Skeletal muscle tissue (tissue), 3 donors: ENCODE measurements at regions not wholly inside any gene's neighbourhood (a gene's known extent, or its start where the extent isn't known, plus 50 kb on each side); places are given as distances from the start of the nearest gene placed in this dataset.
"Not testable (repeated sequence)": the region's sequence is repeated elsewhere in the genome, so short reads cannot be mapped to it uniquely, and the experiment has no call there.

Source experiments
- H3K27ac ChIP-seq: one replicate; pipeline ENCODE4 v1.7.0; 2013; ENCODE audit warnings: mild to moderate bottlenecking, low read depth, low read length, inconsistent platforms
- H3K27me3 ChIP-seq, 3 donors: one replicate each; pipeline ENCODE4 v1.7.0; 2013; ENCODE audit warnings: low read length in 3 of 3; ENCODE audit not compliant: control insufficient read depth in 3 of 3, insufficient read depth in 3 of 3
- H3K36me3 ChIP-seq, 3 donors: one replicate each; pipeline ENCODE4 v1.7.0; 2013; ENCODE audit warnings: low read length in 3 of 3; ENCODE audit not compliant: control insufficient read depth in 3 of 3, insufficient read depth in 3 of 3
- H3K4me1 ChIP-seq, 3 donors: one replicate each; pipeline ENCODE4 v1.7.0; 2013; ENCODE audit warnings: low read length in 3 of 3, mild to moderate bottlenecking in 3 of 3; ENCODE audit not compliant: control insufficient read depth in 3 of 3, insufficient read depth in 3 of 3
- H3K4me3 ChIP-seq, 3 donors: one replicate each; pipeline ENCODE4 v1.7.0; 2013; ENCODE audit warnings: low read length in 3 of 3
- H3K9ac ChIP-seq, 3 donors: one replicate each; pipeline ENCODE4 v1.7.0; 2013; ENCODE audit warnings: low read length in 3 of 3, mild to moderate bottlenecking in 3 of 3, moderate library complexity in 2 of 3, low read depth in 1 of 3
- H3K9me3 ChIP-seq, 3 donors: one replicate each; pipeline ENCODE4 v1.7.0; 2013; ENCODE audit warnings: low read length in 3 of 3; ENCODE audit not compliant: control insufficient read depth in 3 of 3
- donor health status: Osteomylitis.

DNA sequence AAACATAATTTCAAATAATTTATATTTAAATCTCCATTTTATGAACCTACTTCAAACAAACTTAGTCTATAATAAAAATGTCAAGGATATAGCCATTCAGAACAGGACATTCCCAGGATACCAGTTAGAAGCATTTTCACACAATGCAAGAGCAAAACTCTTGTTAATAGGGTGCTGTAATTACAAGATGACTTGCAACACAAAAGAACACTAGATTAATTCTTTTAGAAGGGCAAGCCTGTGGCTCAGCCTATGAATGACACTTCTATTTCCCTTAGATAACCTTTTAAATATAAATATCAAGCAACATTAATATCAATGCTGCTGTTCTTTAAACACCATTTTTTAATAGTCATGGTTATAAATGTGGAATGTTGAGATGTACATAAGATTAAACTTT, 157.9 kb upstream of the SCN7A start:
- Histone ChIP-seq H3K27me3 (no peaks in the 10 kb centered on the region), H3K9ac (no peak overlapping the region), H3K4me1 (no peaks in the 10 kb centered on the region), H3K27ac (no peak overlapping the region), H3K4me3 (no peak overlapping the region), H3K36me3 (no peaks in the 10 kb centered on the region), H3K9me3 (no peaks in the 10 kb centered on the region)

DNA sequence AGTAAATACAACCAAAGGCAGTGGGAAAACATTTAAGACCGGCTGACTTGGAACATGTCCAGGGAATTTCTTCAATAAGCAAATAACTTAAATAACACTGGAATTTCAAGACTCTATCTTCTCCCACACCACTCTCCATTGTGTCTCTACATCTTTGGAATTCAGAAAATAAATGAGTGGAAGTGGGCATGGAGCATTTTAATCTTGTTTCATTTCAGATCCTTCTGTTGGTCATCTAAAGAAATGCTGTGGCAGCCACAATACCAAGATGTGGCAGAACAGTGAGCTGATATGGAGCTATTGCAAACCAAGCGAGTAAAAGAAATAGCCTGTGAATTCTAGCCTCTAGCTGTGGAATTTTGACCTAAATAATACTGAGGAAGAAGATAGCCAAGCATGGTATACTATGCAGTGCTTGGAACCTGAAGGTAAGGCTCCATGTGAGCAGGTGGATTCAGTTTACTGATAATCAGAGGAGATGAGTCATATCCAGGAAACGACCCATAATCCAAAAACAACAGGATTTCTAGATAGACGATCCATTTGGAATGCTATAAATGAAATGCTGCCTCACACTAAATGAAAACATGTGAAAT, 157.1 kb upstream of the SCN7A start:
- Histone ChIP-seq H3K4me1 (no peaks in the 10 kb centered on the region), H3K9me3 (no peaks in the 10 kb centered on the region), H3K36me3 (no peaks in the 10 kb centered on the region), H3K27me3 (no peaks in the 10 kb centered on the region), H3K27ac (no peak overlapping the region), H3K9ac (no peak overlapping the region), H3K4me3 (no peak overlapping the region)

DNA sequence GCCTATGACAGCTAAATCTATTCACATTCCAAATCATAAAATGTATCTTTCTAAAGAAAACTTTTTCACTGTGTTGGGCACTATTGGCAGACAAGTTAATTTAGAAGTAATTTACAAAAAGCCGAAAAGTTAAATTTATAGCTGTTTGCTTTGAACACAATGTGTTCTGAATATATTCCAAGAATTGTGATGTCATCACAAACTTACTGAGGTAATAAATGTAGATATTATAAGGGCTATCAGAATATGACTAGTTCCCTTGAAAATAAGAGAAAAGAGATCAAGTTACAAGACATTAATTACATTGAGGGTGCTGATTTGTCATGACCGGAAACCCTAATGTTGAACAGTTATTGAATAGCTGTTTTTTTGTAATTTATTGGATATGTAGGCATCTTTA, 153.9 kb upstream of the SCN7A start:
- Histone ChIP-seq H3K9me3 (peaks cover 0 to 2% (median 0%) of the 10 kb centered on the region in 3 donors), H3K9ac (no peak overlapping the region), H3K36me3 (no peaks in the 10 kb centered on the region), H3K4me3 (no peak overlapping the region), H3K27ac (no peak overlapping the region), H3K4me1 (no peaks in the 10 kb centered on the region), H3K27me3 (no peaks in the 10 kb centered on the region)

DNA sequence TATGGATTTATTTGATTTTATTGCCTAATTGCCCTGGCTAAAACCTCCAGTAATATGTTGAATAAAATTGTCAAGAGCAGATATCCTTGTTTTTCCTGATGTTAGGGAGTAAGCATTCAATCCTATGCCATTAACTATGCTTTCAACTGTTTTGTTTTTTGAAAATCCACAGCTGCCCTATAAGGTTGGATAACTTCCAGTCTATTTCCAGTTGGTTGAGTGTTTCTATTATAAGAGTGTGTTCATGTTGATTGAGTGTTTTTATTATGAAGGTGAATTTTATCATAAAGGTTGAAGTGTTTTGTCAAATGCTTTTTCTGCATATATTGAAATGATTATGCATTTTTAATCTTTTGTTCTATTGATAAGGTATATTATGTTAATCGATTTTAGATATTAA, 149.9 kb upstream of the SCN7A start:
- H3K27me3 ChIP-seq: no peaks in the 10 kb centered on the region
- H3K9me3 ChIP-seq: peaks cover 0 to 2% (median 0%) of the 10 kb centered on the region in 3 donors
- no peak overlapping the region for H3K4me3 ChIP-seq
- no peak overlapping the region for H3K9ac ChIP-seq
- H3K27ac ChIP-seq: no peak overlapping the region
- H3K4me1 ChIP-seq: no peaks in the 10 kb centered on the region
- H3K36me3 ChIP-seq: no peaks in the 10 kb centered on the region

DNA sequence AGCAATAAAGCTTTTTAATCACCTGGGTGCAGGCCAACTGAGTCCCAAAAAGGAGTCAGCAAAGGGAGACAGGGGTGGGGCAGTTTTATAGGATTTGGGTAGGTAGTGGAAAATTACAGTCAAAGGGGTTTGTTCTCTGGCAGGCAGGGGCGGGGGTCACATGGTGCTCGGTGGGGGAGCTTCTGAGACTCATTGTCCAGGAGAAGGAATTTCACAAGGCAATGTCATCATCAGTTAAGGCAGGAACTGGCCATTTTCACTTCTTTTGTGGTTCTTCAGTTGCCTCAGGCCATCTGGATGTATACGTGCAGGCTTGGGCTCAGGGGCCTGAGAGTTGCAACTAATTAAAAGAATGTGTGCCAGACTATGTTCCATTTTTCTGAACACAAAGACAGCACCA, 147.5 kb upstream of the SCN7A start:
- H3K36me3 ChIP-seq, H3K27me3 ChIP-seq, H3K27ac ChIP-seq, H3K9ac ChIP-seq, H3K4me1 ChIP-seq, H3K4me3 ChIP-seq, H3K9me3 ChIP-seq: not testable (repeated sequence)

DNA sequence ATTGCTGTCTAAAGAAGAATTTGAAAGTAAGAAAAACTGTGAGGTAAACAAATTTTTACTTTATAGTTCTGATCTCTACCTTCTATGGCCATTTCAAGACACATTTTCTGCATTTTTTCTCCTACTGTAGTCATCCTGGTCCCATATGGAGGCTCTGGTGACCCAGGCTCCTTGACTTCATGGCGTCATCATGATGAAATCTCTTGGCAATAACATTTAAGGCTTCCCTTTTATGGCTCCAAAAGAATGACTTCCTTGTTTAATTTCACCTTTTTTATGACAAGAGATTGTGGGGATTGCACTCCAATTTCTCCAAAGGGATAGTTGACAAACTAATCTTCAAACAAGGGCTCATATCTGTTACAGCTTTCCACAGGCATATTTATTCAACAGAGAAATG, 143.0 kb upstream of the SCN7A start:
- H3K27ac ChIP-seq: no peak overlapping the region
- H3K27me3 ChIP-seq: no peaks in the 10 kb centered on the region
- H3K4me3 ChIP-seq: no peak overlapping the region
- H3K36me3 ChIP-seq: no peaks in the 10 kb centered on the region
- no peak overlapping the region for H3K9ac ChIP-seq
- H3K4me1 ChIP-seq: peaks cover 0 to 5% (median 0%) of the 10 kb centered on the region in 3 donors
- peaks cover 0 to 2% (median 0%) of the 10 kb centered on the region in 3 donors for H3K9me3 ChIP-seq

DNA sequence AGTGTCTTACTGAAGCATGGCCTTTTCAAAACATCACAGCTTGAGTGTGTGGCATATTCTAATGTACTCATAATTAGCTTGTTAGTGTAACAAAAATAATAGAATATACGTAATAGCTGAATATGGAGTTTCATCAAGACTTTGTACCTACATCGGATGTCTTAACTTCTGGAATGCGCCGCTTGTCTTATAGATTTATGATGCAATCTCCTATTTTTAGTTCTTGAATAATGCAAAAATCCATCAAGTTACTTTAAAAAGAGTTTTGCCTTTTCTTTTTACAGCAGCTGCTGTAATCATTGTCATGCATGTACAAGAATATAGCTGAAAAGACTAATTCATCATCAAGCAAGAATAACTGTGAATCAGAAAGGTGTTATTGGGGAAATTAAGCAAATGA, 140.7 kb upstream of the SCN7A start:
- no peak overlapping the region for H3K27ac ChIP-seq
- peaks cover 0 to 2% (median 0%) of the 10 kb centered on the region in 3 donors for H3K9me3 ChIP-seq
- no peak overlapping the region for H3K4me3 ChIP-seq
- H3K9ac ChIP-seq: no peak overlapping the region
- peaks cover 0 to 5% (median 0%) of the 10 kb centered on the region in 3 donors for H3K4me1 ChIP-seq
- no peaks in the 10 kb centered on the region for H3K27me3 ChIP-seq
- H3K36me3 ChIP-seq: no peaks in the 10 kb centered on the region

DNA sequence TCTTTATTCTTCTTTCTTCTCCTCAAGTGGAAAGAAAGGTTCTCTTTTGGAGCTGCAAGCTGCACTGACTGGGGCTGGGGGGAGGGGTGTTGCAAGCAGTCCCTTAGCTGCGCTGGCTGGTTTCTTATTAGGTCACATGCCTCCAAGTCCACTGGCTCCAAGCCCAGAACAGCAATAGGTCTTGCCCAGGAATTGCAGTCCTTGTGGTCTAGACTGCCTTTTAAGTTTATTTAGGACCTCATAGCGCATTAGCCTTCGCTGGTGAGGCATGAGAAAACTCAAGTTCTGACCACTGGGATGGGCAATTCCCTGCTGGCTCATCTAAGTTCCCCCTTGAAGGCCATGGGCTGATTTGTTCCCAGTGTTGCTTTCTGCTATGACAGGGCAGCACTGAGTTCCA, 138.6 kb upstream of the SCN7A start:
- H3K27ac ChIP-seq: no peak overlapping the region
- H3K4me3 ChIP-seq: no peak overlapping the region
- peaks cover 0 to 2% (median 0%) of the 10 kb centered on the region in 3 donors for H3K9me3 ChIP-seq
- no peak overlapping the region for H3K9ac ChIP-seq
- no peaks in the 10 kb centered on the region for H3K27me3 ChIP-seq
- no peaks in the 10 kb centered on the region for H3K36me3 ChIP-seq
- peaks cover 0 to 5% (median 0%) of the 10 kb centered on the region in 3 donors for H3K4me1 ChIP-seq

DNA sequence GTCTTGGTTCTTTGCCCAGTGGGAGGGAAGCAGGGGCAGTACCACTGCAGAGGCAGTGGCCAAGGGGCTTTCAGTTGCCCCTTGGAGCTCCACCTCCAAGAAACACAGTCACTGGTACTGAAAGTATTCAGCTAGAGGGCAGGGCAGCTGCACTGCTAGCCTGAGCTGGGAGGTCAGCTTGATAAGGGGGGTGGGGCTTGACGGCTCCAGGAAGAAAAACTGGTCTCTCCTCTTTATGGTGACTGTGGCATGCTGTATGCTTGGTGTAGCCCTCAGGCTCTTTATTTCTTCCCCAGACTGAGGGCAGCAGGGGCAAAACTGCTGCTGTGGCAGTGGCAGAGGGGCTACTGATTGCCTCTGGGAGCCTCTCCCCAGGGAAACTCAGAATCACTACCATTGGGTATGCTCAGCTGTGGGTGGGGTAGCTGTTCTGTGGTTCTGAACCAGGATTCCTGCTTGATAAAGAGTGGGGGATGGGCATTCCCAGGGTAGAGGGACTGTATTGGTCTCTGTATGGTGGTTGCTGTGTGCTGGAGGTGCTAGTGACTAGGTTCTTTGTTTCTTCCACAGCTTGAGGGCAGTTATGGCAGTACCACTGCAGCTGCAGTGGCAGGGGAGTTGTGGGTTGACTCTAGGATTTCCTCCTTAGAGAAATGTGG, 134.6 kb upstream of the SCN7A start:
- H3K4me3 ChIP-seq: no peak overlapping the region
- peaks cover 0 to 5% (median 0%) of the 10 kb centered on the region in 3 donors for H3K4me1 ChIP-seq
- H3K36me3 ChIP-seq: no peaks in the 10 kb centered on the region
- H3K9me3 ChIP-seq: peaks cover 0 to 2% (median 0%) of the 10 kb centered on the region in 3 donors
- no peak overlapping the region for H3K27ac ChIP-seq
- H3K27me3 ChIP-seq: no peaks in the 10 kb centered on the region
- no peak overlapping the region for H3K9ac ChIP-seq

DNA sequence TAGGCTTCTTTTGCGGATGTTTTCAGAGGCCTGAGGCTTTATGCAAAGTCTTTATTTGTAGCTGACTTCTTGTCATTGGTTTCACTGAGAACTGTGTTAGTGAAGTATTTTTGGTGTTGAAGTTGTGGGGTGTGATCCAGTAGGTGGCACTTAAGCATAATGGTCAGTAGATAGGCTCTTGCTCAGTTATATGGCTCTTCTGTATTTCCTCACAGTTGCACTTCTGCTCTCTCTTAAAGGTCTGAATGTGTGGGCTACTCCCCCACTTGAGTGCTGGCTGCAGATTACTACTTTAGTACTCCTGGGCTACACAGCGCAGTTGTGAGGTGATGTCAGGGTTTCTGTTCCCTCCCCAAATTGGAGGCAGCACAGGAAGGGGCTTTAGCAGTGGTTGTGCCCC, 133.8 kb upstream of the SCN7A start:
- H3K9me3 ChIP-seq: peaks cover 0 to 2% (median 0%) of the 10 kb centered on the region in 3 donors
- H3K4me3 ChIP-seq: no peak overlapping the region
- H3K4me1 ChIP-seq: peaks cover 0 to 5% (median 0%) of the 10 kb centered on the region in 3 donors
- no peaks in the 10 kb centered on the region for H3K27me3 ChIP-seq
- no peak overlapping the region for H3K27ac ChIP-seq
- H3K36me3 ChIP-seq: no peaks in the 10 kb centered on the region
- no peak overlapping the region for H3K9ac ChIP-seq
